SK-N-MC (cell line): ENCODE measurements at regions not wholly inside any gene's neighbourhood (a gene's known extent, or its start where the extent isn't known, plus 50 kb on each side); places are given as distances from the start of the nearest gene placed in this dataset.

Source experiments
- EZH2 ChIP-seq: fragments of 200-600 bp; sonication (generic); IDR thresholded peaks from one replicate; pipeline ENCODE4 v1.6.1; 2017; ENCODE audit warnings: antibody characterized with exemption
- FOXP2 ChIP-seq: optimal IDR thresholded peaks from 2 replicates; pipeline ENCODE3; 2011; ENCODE audit warnings: mild to moderate bottlenecking, moderate library complexity; ENCODE audit not compliant: insufficient read depth; ENCODE audit errors: extremely low read length, control extremely low read depth
- POLR2AphosphoS5 ChIP-seq: IDR thresholded peaks from 2 replicates; pipeline ENCODE4 v1.6.1; 2012; ENCODE audit warnings: mild to moderate bottlenecking, low read depth, low read length, borderline replicate concordance

DNA sequence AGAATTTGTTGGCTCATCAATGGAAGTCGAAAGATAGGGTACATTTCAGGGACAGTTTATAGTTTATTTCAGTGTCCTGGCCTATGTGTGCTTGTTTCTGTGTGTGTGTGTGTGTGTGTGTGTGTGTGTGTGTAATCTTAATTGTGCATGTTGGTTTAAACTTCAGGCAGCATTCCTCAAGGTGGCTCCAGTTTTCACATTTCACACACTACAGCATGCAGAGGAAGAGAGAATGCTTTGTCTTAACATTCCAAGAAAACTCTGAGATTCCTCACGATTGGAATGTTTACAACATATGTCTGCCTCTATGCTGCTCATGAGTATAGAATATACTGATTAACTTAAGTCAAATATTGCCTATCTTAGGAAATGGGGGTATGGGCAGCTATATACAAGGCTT is 332.6 kb upstream of the EPHA7 start:
- TF ChIP-seq FOXP2 (no peak), POLR2AphosphoS5 (no peak), EZH2 (no peak)
